AG04449 (cell line): ENCODE measurements at regions not wholly inside any gene's neighbourhood (a gene's known extent, or its start where the extent isn't known, plus 50 kb on each side); places are given as distances from the start of the nearest gene placed in this dataset.
"Not testable (repeated sequence)": the region's sequence is repeated elsewhere in the genome, so short reads cannot be mapped to it uniquely, and the experiment has no call there.

Experiments
- CTCF ChIA-PET: fragments of 350-600 bp; formaldehyde crosslinking; extraction: SDS; loops from one replicate; lab custom pipeline; 2021; ENCODE audit warnings: antibody characterized with exemption; lab: Yijun Ruan, JAX
- POLR2A ChIA-PET: fragments of 400-600, 350-600 bp; formaldehyde crosslinking; extraction: SDS; loops from one replicate; lab custom pipeline; 2020; ENCODE audit warnings: antibody characterized with exemption, inconsistent platforms; lab: Yijun Ruan, JAX
- DNase-seq: peaks from one replicate; pipeline ENCODE4 v3.0.0-alpha.2; 2010; ENCODE audit warnings: low read depth, low spot score
- H3K4me3 ChIP-seq: 2 replicates; pipeline ENCODE4 v1.5.1; 2011; ENCODE audit warnings: low read depth, mild to moderate bottlenecking, control low read depth, low read length
- TF ChIP-seq, protein P1 (sequence below): IDR thresholded peaks from one replicate; pipeline ENCODE4 v1.5.1; 2011; ENCODE audit warnings: mild to moderate bottlenecking, moderate library complexity, low read length, control low read depth, inconsistent platforms; ENCODE audit not compliant: insufficient read depth; ENCODE audit errors: missing control alignments

- TF ChIP-seq, protein P1, sequence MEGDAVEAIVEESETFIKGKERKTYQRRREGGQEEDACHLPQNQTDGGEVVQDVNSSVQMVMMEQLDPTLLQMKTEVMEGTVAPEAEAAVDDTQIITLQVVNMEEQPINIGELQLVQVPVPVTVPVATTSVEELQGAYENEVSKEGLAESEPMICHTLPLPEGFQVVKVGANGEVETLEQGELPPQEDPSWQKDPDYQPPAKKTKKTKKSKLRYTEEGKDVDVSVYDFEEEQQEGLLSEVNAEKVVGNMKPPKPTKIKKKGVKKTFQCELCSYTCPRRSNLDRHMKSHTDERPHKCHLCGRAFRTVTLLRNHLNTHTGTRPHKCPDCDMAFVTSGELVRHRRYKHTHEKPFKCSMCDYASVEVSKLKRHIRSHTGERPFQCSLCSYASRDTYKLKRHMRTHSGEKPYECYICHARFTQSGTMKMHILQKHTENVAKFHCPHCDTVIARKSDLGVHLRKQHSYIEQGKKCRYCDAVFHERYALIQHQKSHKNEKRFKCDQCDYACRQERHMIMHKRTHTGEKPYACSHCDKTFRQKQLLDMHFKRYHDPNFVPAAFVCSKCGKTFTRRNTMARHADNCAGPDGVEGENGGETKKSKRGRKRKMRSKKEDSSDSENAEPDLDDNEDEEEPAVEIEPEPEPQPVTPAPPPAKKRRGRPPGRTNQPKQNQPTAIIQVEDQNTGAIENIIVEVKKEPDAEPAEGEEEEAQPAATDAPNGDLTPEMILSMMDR: peak; percentile 86
- no peak for DNase-seq
- ChIA-PET CTCF (interaction anchor here (0.7 to 5.7 kb wide), 64 partner anchors 9 to 852 kb away, joined by 3 to 80 read pairs (median 4); partner anchors contain the start of genes DCDC1 and DNAJC24), POLR2A (no interaction called here)
- no peak overlapping the region for H3K4me3 ChIP-seq
Measured at GRCh38 chr11:31958076-31958735, 132.7 kb upstream of the RCN1 start.

- H3K4me3 ChIP-seq: no peak overlapping the region
- no peak for DNase-seq
- ChIA-PET CTCF (interaction anchor here (0.7 to 5.7 kb wide), 56 partner anchors 10 to 719 kb away, joined by 3 to 80 read pairs (median 5); partner anchors contain the start of genes DCDC1 and DNAJC24), POLR2A (no interaction called here)
- TF ChIP-seq, protein P1: no peak
Measured at GRCh38 chr11:31957674-31958073, 133.2 kb upstream of the RCN1 start.

- ChIA-PET CTCF (interaction anchor here (0.9 to 5.7 kb wide), 10 partner anchors 9 to 559 kb away, joined by 4 to 80 read pairs (median 34); no protein-coding TSS in a partner anchor), POLR2A (no interaction called here)
- TF ChIP-seq, protein P1: no peak
- no peak overlapping the region for H3K4me3 ChIP-seq
- no peak for DNase-seq
Measured at GRCh38 chr11:31956310-31956709, 134.6 kb upstream of the RCN1 start.

DNA sequence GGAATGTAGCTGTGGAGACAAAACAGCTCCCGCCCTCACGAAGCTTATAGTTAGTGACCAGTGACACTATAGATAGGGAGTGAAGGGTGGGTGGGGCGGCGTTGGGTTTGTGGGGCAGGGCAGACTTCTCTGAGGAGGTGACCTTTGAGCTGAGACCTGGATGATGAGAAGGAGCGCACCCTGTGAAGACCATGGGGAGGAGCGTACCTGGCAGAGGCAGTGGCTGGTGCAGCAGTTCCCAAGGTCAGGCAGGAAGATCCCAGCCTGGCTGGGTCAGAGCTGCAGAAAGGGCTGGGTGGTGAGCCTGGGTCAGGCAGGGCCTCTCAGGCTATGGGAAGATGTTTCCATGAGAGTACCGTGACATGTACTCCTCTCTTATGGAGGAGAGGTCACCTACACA lies 135.0 kb upstream of the RCN1 start:
- H3K4me3 ChIP-seq: no peak overlapping the region
- CTCF ChIA-PET: interaction anchor here (0.9 to 5.7 kb wide), 7 partner anchors 10 to 464 kb away, joined by 4 to 80 read pairs (median 40); no protein-coding TSS in a partner anchor
- DNase-seq: no peak
- TF ChIP-seq, protein P1: no peak
- POLR2A ChIA-PET: no interaction called here

DNA sequence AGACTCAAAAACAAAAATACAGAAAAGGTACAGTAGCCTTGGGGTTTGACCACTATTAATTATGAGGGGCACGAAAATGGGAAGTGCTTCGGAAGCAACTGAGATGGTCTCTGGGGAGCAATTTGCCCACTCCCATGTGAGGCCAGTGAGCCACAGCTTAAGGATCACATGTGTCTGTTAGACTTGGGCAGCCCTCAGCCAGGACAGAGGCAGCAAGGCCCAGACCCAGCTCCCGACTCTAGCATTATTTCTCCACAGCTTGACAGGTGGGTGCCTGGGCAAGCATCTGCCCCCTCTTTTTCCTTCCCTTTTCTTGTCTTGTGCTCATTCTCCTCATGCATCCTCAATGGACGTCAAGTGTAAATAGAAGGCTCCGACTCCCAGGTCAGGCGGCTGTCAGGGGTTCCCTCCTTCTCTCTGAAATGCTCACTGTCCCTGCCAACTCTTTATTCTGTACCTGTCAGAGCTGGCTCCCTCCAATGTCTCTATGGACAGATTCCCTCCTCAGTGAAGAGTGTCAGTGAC lies 137.0 kb upstream of the RCN1 start:
- ChIA-PET CTCF (no interaction called here), POLR2A (no interaction called here)
- H3K4me3 ChIP-seq: no peak overlapping the region
- DNase-seq: no peak
- TF ChIP-seq, protein P1: no peak

DNA sequence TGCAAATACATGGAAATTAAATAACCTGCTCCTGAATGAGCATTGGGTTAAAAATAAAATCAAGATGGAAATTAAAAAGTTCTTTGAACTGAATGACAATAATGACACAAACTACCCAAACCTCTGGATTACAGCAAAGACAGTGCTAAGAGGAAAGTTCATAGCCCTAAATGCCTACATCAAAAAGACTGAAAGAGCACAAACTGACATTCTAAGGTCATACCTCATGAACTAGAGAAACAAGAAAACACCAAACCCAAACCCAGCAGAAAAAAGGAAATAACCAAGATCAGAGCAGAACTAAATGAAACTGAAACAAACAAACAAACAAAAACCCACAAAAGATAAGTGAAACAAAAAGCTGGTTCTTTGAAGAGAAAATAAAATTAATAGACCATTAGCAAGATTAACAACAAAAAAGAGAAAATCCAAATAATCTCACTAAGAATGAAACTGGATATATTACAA lies 138.6 kb upstream of the PAX6 start:
- POLR2A ChIA-PET, H3K4me3 ChIP-seq, DNase-seq: not testable (repeated sequence)
- CTCF ChIA-PET: interaction anchor here (7.0 kb wide), 1 partner anchor 9 kb away, joined by 43 read pairs; no protein-coding TSS in a partner anchor
